HG03469 (cell line): ENCODE measurements at regions not wholly inside any gene's neighbourhood (a gene's known extent, or its start where the extent isn't known, plus 50 kb on each side); places are given as distances from the start of the nearest gene placed in this dataset.
"Not testable (repeated sequence)": the region's sequence is repeated elsewhere in the genome, so short reads cannot be mapped to it uniquely, and the experiment has no call there.

Experiments used
- ATAC-seq: cut with Tn5 transposase; IDR thresholded peaks from one replicate; pipeline ENCODE4 v1.9.1; 2021; ENCODE audit warnings: mild to moderate bottlenecking, moderate library complexity, moderate number of reproducible peaks; ENCODE audit not compliant: unreplicated experiment

DNA sequence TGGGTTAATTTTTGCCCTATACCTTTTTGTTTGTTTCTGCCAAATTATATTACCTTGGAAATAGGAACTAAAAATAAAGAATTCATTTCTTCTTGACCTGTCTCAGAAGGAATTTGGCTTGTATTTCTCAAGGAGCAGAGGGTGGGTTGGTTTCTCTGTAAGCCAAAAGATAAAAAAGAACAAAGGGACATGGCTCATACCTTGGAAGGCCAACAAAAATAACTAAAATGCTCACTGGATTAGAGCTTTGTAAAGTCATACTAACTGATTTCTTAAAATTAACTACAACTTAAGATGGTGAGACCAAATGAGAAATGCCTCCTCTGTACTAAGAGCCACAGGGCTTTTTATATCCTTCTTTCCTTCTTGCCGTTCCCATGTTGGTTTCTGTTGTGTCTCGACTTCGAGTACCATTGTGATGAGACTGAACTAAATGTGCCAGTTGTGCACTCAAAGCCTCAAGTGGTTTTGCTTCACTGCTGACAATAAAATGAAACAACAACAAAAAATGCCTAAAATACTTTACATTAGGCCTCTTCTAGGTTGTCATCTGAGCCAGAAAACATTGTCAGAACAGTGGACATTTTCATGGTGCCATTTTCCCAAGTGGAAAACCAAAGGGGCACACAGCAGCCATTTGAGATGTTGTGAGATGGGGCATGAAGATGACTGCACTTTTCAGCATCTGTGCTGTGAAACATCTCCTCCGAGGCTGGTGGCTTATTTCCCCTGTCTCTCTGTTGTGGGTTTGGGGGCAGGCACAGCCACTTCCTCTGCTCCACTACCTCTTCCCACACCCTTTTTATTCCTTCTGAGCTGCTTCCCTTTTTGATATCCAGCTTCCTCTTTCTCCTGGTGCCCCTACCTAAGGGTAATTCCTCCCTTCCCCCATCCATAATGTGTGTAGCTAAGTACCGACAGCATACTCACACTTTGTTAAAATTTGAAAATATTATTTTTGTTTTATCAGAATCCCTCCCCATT, 51.8 kb upstream of the AGR3 start:
- ATAC-seq: no peak

GRCh38 chr7:16934722-16935340, 53.0 kb upstream of the AGR3 start:
- no peak for ATAC-seq

DNA sequence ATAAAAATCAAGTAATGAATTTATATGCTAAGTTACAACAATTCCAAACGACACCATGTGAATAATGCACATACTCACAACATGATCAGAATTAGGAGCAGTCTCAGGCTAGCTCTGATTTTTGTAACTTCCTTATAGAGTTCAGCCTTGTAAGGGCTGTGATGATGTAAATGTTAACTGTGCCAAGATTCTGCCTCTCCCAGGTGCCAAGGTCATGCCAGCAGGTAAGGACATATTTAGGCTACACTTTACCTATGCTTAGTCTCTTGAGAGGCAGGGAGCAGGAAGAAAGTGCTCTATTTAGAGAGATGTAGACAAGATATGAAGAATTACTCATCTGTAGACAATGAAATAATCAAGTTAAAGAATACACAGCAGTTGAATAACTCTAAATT, 53.6 kb upstream of the AGR3 start:
- no peak for ATAC-seq

- no peak for ATAC-seq
Observed at GRCh38 chr7:16936626-16937422, 55.0 kb upstream of the AGR3 start.

GRCh38 chr7:16939161-16939560, 57.4 kb upstream of the AGR3 start:
- ATAC-seq: no peak

GRCh38 chr7:16940776-16941175, 59.0 kb upstream of the AGR3 start:
- ATAC-seq: no peak

DNA sequence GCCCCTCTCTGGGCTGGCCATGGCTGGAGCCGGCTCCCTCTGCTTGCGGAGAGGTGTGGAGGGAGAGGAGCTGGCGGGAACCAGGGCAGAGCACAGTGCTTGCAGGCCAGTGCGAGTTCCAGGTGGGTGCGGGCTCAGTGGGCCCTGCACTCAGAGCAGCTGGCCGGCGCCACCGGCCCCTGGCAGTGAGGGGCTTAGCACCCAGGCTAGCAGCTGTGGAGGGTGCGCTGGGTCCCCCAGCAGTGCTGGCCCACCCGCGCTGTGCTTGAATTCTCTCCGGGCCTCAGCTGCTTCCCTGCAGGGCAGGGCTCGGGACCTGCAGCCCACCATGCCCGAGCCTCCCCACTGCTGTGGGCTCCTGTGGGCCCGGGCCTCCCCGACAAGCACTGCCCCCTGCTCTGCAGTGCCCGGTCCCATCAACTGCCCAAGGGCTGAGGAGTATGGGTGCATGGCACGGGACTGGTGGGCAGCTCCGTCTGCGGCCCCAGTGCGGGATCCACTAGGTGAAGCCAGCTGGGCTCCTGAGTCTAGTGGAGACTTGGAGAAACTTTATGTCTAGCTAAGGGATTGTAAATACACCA, 61.2 kb upstream of the AGR3 start:
- ATAC-seq: no peak

- ATAC-seq: no peak
Observed at GRCh38 chr7:16944936-16945335, 63.2 kb upstream of the AGR3 start.

DNA sequence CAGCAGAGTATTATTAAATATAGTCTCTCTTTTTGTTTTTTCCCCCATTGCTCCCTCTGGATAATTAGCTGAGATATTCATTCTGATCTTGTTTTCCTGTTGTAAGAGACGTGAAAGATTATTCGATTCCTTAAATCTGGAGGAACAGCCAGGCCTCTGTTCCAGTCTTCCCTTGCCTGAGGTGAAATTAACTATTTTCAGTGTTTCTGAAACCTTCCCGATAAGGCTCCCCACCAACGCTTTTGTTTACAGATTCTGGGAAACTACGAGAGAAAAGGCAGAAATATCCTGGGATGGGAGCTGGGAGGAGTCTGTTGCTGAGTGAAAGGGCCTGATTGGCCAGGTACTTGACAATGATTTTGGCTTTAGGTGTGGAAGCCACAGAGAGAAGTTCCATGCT, 63.6 kb upstream of the AGR3 start:
- no peak for ATAC-seq

- not testable (repeated sequence) for ATAC-seq
Observed at GRCh38 chr7:16948110-16948509, 66.3 kb upstream of the AGR3 start.

- ATAC-seq: no peak
Observed at GRCh38 chr7:16951483-16952080, 69.8 kb upstream of the AGR3 start.

DNA sequence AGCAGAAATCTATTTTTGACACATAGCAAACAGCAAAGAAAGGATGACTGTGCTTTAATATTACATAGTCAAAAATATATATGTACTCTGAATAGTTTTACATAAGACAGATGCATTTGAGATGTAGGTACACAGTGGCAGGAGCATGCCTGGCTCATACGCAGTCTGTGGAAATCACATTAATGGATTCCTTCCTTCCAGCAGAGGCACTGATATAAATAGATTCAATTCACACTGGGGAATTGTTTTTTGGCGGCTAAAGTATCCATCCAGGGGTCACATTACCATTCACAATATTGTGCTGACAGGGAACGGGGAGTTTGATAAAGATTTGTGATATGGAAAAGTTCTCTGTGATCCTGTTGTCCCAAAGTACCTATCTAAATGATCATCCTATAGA, 72.5 kb upstream of the AGR3 start:
- no peak for ATAC-seq

DNA sequence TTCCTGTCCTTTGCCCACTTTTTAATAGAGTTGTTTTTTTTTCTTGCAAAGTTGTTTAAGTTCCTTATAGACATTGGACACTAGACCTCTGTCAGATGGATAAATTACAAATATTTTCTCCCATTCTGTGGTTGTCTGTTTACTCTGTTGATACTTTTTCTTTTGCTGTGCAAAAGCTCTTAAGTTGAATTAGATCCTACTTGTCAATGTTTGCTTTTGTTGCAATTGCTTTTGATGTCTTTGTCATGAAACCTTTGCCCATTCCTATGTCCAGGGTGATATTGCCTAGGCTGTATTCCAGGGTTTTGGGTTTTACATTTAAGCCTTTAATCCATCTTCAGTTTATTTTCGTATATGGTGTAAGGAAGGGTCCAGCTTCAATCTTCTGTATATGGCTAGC, 76.9 kb upstream of the AGR3 start:
- no peak for ATAC-seq

- no peak for ATAC-seq
Observed at GRCh38 chr7:16960337-16960965, 78.7 kb upstream of the AGR3 start.

- no peak for ATAC-seq
Observed at GRCh38 chr7:16961641-16962040, 79.9 kb upstream of the AGR3 start.

DNA sequence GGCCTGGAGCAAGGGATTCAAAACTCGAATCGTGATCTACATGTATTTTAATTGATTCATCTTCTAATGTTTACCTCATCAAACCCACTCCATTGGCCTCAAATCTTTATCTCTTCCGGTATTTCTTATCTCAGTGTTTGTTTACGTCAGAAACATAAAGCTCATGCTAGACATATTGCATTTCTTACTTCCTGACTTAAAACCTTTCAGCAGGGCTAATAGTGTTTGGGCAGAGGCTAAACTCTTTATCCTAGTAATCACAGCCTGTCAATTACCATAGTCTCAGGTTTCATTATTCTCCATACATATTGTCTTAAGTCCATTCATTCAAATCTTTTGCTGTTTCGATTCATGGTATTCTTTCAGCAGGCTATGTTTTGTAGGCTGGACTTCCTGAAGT, 81.3 kb upstream of the AGR3 start:
- ATAC-seq: no peak

DNA sequence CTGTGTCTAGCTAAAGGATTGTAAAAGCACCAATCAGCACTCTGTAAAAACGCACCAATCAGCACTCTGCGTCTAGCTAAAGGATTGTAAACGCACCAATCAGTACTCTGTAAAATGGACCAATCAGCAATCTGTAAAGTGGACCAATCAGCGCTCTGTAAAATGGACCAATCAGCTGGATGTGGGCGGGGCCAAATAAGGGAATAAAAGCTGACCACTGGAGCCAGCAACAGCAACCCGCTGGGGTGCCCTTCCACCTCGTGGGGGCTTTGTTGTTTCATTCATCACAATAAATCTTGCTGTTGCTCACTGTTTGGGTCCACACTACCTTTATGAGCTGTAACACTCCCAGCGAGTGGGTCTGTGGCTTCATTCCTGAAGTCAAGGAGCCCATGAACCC, 83.9 kb upstream of the AGR3 start:
- not testable (repeated sequence) for ATAC-seq

DNA sequence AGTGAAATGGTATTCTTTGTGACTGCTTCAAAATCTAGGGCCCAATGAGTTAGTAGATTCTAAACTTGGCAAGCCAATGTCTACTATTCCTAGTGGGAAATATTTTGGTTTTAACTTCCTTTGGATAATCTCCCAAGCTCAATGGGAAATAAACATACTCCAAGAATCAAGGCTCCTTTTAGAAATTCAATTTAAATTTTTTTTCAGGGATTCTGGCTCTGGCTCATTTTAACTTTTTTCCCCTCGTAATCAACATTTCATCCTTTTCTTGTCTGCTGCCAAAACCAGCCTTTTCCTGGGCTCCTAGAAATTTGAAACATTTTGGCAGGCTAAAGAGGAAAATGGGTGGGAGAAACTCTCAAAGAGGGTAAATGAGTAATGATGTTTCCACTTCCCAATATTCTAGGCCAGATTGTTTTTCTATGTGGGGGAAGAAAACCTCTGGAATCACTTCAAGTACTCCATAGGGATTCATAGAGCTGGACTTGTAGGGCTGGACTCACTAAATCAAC, 85.6 kb upstream of the AGR3 start:
- ATAC-seq: no peak

DNA sequence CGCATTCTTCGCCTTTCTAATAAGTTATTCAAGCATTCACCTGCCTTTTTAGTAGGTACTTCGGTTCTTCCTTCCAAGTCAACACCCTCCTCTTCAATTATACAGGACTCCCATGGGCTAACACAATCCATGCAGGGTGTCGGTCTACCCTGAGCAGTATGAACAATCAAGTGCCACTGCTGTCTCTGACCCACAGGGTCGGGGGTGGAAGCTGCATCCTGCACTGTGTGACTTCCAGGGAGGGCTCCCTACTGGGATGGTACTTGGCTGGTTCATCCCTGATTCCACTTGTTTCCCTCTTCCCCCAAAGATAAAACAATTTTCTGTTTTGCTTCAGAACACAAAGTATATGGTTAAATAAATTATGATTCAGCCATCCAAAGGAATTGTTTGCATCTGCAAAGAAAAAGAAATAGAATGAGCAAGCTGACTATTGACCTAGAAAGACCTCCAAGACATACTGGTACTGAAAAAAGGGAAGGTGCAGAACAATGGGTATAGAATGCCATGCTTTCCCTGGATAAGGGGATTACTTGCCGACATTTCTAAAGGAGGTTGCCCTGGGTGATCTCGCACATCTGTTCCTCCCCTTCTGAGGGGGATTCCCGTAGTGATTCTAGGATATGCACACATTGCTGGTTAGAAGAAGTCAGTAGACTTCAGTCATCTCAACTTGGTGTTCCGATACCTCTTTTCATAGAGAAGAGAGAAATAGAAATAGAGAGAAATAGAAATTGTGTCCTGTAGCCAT, 89.1 kb upstream of the AGR3 start:
- ATAC-seq: no peak
